ENCODE measurements at regions not wholly inside any gene's neighbourhood (a gene's known extent, or its start where the extent isn't known, plus 50 kb on each side); places are given as distances from the start of the nearest gene placed in this dataset.

DNA sequence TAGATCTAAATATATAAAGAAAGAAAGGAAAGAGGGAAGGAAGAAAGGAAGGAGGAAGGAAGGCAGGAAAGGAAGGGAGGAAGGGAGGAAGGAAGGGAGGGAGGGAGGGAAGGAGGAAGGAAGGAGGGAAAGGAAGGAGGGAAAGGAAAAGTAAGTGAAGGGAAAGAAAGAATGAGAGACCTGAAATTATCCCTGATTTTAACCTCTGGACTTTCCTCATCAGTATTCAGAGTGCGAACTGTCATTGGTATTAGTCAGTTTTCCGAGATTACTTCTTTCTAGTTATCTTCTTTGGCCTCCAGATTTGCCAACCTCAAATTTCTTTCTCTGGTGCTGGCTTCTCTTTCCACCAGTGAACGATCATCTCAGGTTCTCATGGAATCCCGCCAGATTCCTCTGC is 215.5 kb upstream of the FN1 start:
- TF ChIP-seq POLR2A (IDR thresholded peaks at IDR 0.05; ENCODE audit: low read depth, low read length) = no peak
- no peak for TF ChIP-seq NRF1 (conservative IDR thresholded peaks at IDR 0.05; ENCODE audit: low read depth, low read length)
- TF ChIP-seq, protein P1, sequence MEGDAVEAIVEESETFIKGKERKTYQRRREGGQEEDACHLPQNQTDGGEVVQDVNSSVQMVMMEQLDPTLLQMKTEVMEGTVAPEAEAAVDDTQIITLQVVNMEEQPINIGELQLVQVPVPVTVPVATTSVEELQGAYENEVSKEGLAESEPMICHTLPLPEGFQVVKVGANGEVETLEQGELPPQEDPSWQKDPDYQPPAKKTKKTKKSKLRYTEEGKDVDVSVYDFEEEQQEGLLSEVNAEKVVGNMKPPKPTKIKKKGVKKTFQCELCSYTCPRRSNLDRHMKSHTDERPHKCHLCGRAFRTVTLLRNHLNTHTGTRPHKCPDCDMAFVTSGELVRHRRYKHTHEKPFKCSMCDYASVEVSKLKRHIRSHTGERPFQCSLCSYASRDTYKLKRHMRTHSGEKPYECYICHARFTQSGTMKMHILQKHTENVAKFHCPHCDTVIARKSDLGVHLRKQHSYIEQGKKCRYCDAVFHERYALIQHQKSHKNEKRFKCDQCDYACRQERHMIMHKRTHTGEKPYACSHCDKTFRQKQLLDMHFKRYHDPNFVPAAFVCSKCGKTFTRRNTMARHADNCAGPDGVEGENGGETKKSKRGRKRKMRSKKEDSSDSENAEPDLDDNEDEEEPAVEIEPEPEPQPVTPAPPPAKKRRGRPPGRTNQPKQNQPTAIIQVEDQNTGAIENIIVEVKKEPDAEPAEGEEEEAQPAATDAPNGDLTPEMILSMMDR (IDR thresholded peaks at IDR 0.05 in 2 of 3, conservative IDR thresholded peaks at IDR 0.05 in 1 of 3; ENCODE audit: control insufficient read depth in 2 of 3, extremely low read depth in 1 of 3, insufficient read depth in 1 of 3, low read depth in 3 of 3, low read length in 3 of 3) = no peak
- no peak for TF ChIP-seq SREBF2 (IDR thresholded peaks at IDR 0.05; ENCODE audit: low read length)
- TF ChIP-seq EP300 (IDR thresholded peaks at IDR 0.05; ENCODE audit: borderline replicate concordance in 1 of 2, control insufficient read depth in 1 of 2, low read depth in 2 of 2, low read length in 2 of 2) = no peak
- no peak for TF ChIP-seq TAF1 (IDR thresholded peaks at IDR 0.05; ENCODE audit: borderline replicate concordance, low read depth, low read length)
- TF ChIP-seq JUND (IDR thresholded peaks at IDR 0.05; ENCODE audit: low read depth, low read length) = no peak
- TF ChIP-seq SMAD5 (IDR thresholded peaks at IDR 0.05; ENCODE audit: low read depth) = no peak
- no peak for TF ChIP-seq RAD21 (IDR thresholded peaks at IDR 0.05; ENCODE audit: insufficient read depth, low read depth, low read length)
- TF ChIP-seq, protein P2, sequence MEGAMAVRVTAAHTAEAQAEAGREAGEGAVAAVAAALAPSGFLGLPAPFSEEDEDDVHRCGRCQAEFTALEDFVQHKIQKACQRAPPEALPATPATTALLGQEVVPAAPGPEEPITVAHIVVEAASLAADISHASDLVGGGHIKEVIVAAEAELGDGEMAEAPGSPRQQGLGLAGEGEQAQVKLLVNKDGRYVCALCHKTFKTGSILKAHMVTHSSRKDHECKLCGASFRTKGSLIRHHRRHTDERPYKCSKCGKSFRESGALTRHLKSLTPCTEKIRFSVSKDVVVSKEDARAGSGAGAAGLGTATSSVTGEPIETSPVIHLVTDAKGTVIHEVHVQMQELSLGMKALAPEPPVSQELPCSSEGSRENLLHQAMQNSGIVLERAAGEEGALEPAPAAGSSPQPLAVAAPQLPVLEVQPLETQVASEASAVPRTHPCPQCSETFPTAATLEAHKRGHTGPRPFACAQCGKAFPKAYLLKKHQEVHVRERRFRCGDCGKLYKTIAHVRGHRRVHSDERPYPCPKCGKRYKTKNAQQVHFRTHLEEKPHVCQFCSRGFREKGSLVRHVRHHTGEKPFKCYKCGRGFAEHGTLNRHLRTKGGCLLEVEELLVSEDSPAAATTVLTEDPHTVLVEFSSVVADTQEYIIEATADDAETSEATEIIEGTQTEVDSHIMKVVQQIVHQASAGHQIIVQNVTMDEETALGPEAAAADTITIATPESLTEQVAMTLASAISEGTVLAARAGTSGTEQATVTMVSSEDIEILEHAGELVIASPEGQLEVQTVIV (IDR thresholded peaks at IDR 0.05; ENCODE audit: borderline replicate concordance, partially characterized antibody) = no peak
- TF ChIP-seq, protein P3, sequence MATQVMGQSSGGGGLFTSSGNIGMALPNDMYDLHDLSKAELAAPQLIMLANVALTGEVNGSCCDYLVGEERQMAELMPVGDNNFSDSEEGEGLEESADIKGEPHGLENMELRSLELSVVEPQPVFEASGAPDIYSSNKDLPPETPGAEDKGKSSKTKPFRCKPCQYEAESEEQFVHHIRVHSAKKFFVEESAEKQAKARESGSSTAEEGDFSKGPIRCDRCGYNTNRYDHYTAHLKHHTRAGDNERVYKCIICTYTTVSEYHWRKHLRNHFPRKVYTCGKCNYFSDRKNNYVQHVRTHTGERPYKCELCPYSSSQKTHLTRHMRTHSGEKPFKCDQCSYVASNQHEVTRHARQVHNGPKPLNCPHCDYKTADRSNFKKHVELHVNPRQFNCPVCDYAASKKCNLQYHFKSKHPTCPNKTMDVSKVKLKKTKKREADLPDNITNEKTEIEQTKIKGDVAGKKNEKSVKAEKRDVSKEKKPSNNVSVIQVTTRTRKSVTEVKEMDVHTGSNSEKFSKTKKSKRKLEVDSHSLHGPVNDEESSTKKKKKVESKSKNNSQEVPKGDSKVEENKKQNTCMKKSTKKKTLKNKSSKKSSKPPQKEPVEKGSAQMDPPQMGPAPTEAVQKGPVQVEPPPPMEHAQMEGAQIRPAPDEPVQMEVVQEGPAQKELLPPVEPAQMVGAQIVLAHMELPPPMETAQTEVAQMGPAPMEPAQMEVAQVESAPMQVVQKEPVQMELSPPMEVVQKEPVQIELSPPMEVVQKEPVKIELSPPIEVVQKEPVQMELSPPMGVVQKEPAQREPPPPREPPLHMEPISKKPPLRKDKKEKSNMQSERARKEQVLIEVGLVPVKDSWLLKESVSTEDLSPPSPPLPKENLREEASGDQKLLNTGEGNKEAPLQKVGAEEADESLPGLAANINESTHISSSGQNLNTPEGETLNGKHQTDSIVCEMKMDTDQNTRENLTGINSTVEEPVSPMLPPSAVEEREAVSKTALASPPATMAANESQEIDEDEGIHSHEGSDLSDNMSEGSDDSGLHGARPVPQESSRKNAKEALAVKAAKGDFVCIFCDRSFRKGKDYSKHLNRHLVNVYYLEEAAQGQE (IDR thresholded peaks at IDR 0.05; ENCODE audit: low read depth, low read length) = no peak
